Epidermal melanocyte (primary cell): ENCODE measurements at regions not wholly inside any gene's neighbourhood (a gene's known extent, or its start where the extent isn't known, plus 50 kb on each side); places are given as distances from the start of the nearest gene placed in this dataset.
"Not testable (repeated sequence)": the region's sequence is repeated elsewhere in the genome, so short reads cannot be mapped to it uniquely, and the experiment has no call there.

Experiments used
- DNase-seq: peaks from one replicate; pipeline ENCODE4 v3.0.0; 2011; ENCODE audit warnings: low spot score; ENCODE audit not compliant: insufficient read length

- DNase-seq = no peak
Measured at GRCh38 chr4:156329779-156330178, 376.1 kb upstream of the CTSO start.

- no peak for DNase-seq
Measured at GRCh38 chr4:156328882-156329281, 375.2 kb upstream of the CTSO start.

- DNase-seq = no peak
Measured at GRCh38 chr4:156326246-156326645, 372.6 kb upstream of the CTSO start.

- no peak for DNase-seq
Measured at GRCh38 chr4:156322592-156322991, 368.9 kb upstream of the CTSO start.

- no peak for DNase-seq
Measured at GRCh38 chr4:156321203-156321602, 367.5 kb upstream of the CTSO start.

- DNase-seq = no peak
Measured at GRCh38 chr4:156313497-156313896, 359.8 kb upstream of the CTSO start.

- DNase-seq = no peak
Measured at GRCh38 chr4:156312261-156312847, 358.7 kb upstream of the CTSO start.

- no peak for DNase-seq
Measured at GRCh38 chr4:156309031-156309430, 355.4 kb upstream of the CTSO start.

- no peak for DNase-seq
Measured at GRCh38 chr4:156303708-156304107, 350.0 kb upstream of the CTSO start.

GRCh38 chr4:156298230-156298629 lies 344.6 kb upstream of the CTSO start:
- no peak for DNase-seq

- no peak for DNase-seq
Measured at GRCh38 chr4:156295676-156296195, 342.1 kb upstream of the CTSO start.

- DNase-seq = no peak
Measured at GRCh38 chr4:156294577-156294976, 340.9 kb upstream of the CTSO start.

- no peak for DNase-seq
Measured at GRCh38 chr4:156293657-156294297, 340.1 kb upstream of the CTSO start.

- DNase-seq = no peak
Measured at GRCh38 chr4:156291317-156291716, 337.7 kb upstream of the CTSO start.

- no peak for DNase-seq
Measured at GRCh38 chr4:156290811-156291210, 337.1 kb upstream of the CTSO start.

GRCh38 chr4:156290026-156290425 lies 336.4 kb upstream of the CTSO start:
- not testable (repeated sequence) for DNase-seq

GRCh38 chr4:156280686-156281085 lies 327.0 kb upstream of the CTSO start:
- DNase-seq = no peak

- DNase-seq = no peak
Measured at GRCh38 chr4:156265407-156265806, 311.7 kb upstream of the CTSO start.

GRCh38 chr4:156261230-156261629 lies 307.6 kb upstream of the CTSO start:
- no peak for DNase-seq

- no peak for DNase-seq
Measured at GRCh38 chr4:156255230-156256007, 301.8 kb upstream of the CTSO start.

- DNase-seq = no peak
Measured at GRCh38 chr4:156252358-156252921, 298.8 kb upstream of the CTSO start.
